ENCODE measurements at regions not wholly inside any gene's neighbourhood (a gene's known extent, or its start where the extent isn't known, plus 50 kb on each side); places are given as distances from the start of the nearest gene placed in this dataset.

DNA sequence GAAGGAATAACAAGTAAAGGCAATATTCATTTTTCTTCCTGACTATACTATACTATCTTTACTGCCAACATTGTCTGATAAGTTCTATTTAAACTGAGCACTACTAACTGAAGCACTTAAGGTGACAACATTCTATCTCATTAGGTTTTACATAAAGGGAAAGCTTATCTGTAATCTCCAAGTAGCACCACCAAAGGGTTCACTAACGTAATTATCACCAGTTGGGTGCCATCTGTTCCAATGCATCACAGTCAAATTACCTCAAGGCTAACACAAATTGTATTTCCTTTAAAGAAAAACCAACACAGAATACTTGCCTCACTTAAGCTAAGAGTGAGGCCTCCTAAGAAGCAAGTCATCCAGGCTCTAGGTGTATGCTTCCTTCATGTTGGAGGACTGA is 453.8 kb downstream of the RAP2B start:
- TF ChIP-seq, protein P1, sequence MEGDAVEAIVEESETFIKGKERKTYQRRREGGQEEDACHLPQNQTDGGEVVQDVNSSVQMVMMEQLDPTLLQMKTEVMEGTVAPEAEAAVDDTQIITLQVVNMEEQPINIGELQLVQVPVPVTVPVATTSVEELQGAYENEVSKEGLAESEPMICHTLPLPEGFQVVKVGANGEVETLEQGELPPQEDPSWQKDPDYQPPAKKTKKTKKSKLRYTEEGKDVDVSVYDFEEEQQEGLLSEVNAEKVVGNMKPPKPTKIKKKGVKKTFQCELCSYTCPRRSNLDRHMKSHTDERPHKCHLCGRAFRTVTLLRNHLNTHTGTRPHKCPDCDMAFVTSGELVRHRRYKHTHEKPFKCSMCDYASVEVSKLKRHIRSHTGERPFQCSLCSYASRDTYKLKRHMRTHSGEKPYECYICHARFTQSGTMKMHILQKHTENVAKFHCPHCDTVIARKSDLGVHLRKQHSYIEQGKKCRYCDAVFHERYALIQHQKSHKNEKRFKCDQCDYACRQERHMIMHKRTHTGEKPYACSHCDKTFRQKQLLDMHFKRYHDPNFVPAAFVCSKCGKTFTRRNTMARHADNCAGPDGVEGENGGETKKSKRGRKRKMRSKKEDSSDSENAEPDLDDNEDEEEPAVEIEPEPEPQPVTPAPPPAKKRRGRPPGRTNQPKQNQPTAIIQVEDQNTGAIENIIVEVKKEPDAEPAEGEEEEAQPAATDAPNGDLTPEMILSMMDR (IDR thresholded peaks at IDR 0.05; ENCODE audit: low read depth, low read length) = no peak
- TF ChIP-seq EZH2phosphoT487 (IDR thresholded peaks at IDR 0.05; ENCODE audit: low read depth) = no peak
